Ectodermal cell (in vitro differentiated cells): ENCODE measurements at regions not wholly inside any gene's neighbourhood (a gene's known extent, or its start where the extent isn't known, plus 50 kb on each side); places are given as distances from the start of the nearest gene placed in this dataset.

Experiments used
- H3K27ac ChIP-seq: 2 replicates; pipeline ENCODE4 v1.7.0; 2013; ENCODE audit warnings: mild to moderate bottlenecking, low read depth, low read length; ENCODE audit not compliant: insufficient read depth, poor library complexity, severe bottlenecking
- H3K27me3 ChIP-seq: 2 replicates; pipeline ENCODE4 v1.7.0; 2013; ENCODE audit warnings: mild to moderate bottlenecking, low read length; ENCODE audit not compliant: insufficient read depth, control insufficient read depth, poor library complexity, severe bottlenecking
- H3K36me3 ChIP-seq: one replicate; pipeline ENCODE4 v1.7.0; 2013; ENCODE audit warnings: low read length; ENCODE audit not compliant: control insufficient read depth, insufficient read depth
- H3K4me1 ChIP-seq: one replicate; pipeline ENCODE4 v1.7.0; 2013; ENCODE audit warnings: low read length; ENCODE audit not compliant: control insufficient read depth, insufficient read depth
- H3K4me3 ChIP-seq: 2 replicates; pipeline ENCODE4 v1.7.0; 2013; ENCODE audit warnings: low read depth, low read length, control low read depth; ENCODE audit not compliant: insufficient read depth
- H3K9me3 ChIP-seq: 2 replicates; pipeline ENCODE4 v1.7.0; 2013; ENCODE audit warnings: mild to moderate bottlenecking, low read length, moderate library complexity; ENCODE audit not compliant: control insufficient read depth
- WGBS, 2 experiments: methylation state at CpG; one replicate each; pipeline ENCODE4 v1.1.7; 2013; ENCODE audit warnings: missing lambda C conversion rate in 2 of 2; 5-methylcytosine and 5-hydroxymethylcytosine counted together

DNA sequence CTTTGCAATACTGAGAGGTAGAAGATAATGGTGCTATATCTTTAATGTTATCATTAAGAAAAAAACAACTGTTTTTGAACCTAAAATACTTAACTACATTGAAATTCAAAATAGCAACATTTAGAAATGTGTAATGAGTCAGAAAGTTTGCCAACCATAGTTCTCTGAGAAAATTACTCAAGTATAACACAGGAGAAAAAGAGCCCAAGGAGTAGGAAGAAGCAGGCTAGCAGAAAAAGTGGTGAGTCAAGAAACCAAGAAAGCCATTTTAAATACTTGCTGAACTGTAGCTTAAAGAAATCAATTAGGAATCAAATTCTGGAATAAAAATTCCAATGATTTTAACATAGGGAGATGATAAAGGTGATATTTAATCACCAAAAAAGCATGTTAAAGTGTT, 181.0 kb upstream of the RSPO3 start:
- no peaks in the 10 kb centered on the region for H3K9me3 ChIP-seq
- H3K4me3 ChIP-seq: no peak overlapping the region
- H3K27me3 ChIP-seq: no peaks in the 10 kb centered on the region
- no peaks in the 10 kb centered on the region for H3K4me1 ChIP-seq
- H3K36me3 ChIP-seq: no peaks in the 10 kb centered on the region
- no peak overlapping the region for H3K27ac ChIP-seq

- Histone ChIP-seq H3K4me1 (no peaks in the 10 kb centered on the region), H3K4me3 (no peak overlapping the region), H3K36me3 (no peaks in the 10 kb centered on the region), H3K9me3 (no peaks in the 10 kb centered on the region), H3K27me3 (no peaks in the 10 kb centered on the region), H3K27ac (no peak overlapping the region)
- WGBS, 2 experiments: 100% methylated on average over 2 to 3 of the region's 3 CpGs
Measured at GRCh38 chr6:126939784-126940183, 178.7 kb upstream of the RSPO3 start.

- H3K4me3 ChIP-seq: no peak overlapping the region
- no peaks in the 10 kb centered on the region for H3K27me3 ChIP-seq
- no peaks in the 10 kb centered on the region for H3K9me3 ChIP-seq
- no peaks in the 10 kb centered on the region for H3K36me3 ChIP-seq
- no peak overlapping the region for H3K27ac ChIP-seq
- 88% methylated on average over 1 of the region's 1 CpG; no CpG with 5 or more reads in 1 of the 2 experiments for WGBS, 2 experiments
- H3K4me1 ChIP-seq: no peaks in the 10 kb centered on the region
Measured at GRCh38 chr6:126941751-126942150, 176.7 kb upstream of the RSPO3 start.

GRCh38 chr6:126944512-126944911, 174.0 kb upstream of the RSPO3 start:
- H3K27ac ChIP-seq: no peak overlapping the region
- H3K36me3 ChIP-seq: no peaks in the 10 kb centered on the region
- no peak overlapping the region for H3K4me3 ChIP-seq
- no peaks in the 10 kb centered on the region for H3K27me3 ChIP-seq
- WGBS, 2 experiments: 93 to 95% methylated on average over 4 to 5 of the region's 5 CpGs
- H3K9me3 ChIP-seq: no peaks in the 10 kb centered on the region
- no peaks in the 10 kb centered on the region for H3K4me1 ChIP-seq

DNA sequence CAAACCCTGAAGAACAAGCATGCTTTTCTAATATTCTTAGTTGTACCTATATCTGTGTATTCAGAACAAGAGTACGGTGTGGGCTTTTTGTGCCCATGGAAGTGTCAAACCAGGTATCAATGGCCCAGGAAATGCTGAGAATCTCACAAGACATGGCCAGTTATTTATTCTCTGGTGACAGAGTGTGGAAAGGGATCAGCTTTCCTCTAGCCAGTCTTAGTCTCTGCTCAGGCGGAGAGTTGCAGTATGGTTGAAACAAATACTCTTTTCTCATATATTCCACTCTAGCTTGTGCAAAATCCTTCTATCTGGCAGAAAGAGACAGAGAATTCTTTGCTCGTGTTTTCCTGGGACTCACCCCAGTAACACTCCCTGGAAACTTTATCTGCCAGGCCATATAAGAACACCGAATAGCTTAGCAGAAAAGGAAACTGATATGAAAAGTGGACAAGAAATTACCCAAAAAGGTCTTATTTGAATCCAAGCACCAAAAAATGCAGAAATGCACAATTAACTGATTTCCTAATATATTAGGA, 173.3 kb upstream of the RSPO3 start:
- H3K27me3 ChIP-seq: no peaks in the 10 kb centered on the region
- H3K9me3 ChIP-seq: no peaks in the 10 kb centered on the region
- no peak overlapping the region for H3K4me3 ChIP-seq
- no peaks in the 10 kb centered on the region for H3K36me3 ChIP-seq
- no peaks in the 10 kb centered on the region for H3K4me1 ChIP-seq
- no peak overlapping the region for H3K27ac ChIP-seq
- 93 to 95% methylated on average over 4 of the region's 4 CpGs for WGBS, 2 experiments

GRCh38 chr6:126945812-126946360, 172.6 kb upstream of the RSPO3 start:
- H3K27ac ChIP-seq: no peak overlapping the region
- H3K36me3 ChIP-seq: no peaks in the 10 kb centered on the region
- no peaks in the 10 kb centered on the region for H3K9me3 ChIP-seq
- whole genome bisulfite sequencing, 2 experiments: 94 to 97% methylated on average over 2 of the region's 2 CpGs
- H3K4me1 ChIP-seq: no peaks in the 10 kb centered on the region
- no peak overlapping the region for H3K4me3 ChIP-seq
- no peaks in the 10 kb centered on the region for H3K27me3 ChIP-seq

- no peaks in the 10 kb centered on the region for H3K27me3 ChIP-seq
- no peaks in the 10 kb centered on the region for H3K36me3 ChIP-seq
- no peaks in the 10 kb centered on the region for H3K4me1 ChIP-seq
- H3K4me3 ChIP-seq: no peak overlapping the region
- no peak overlapping the region for H3K27ac ChIP-seq
- 75 to 88% methylated on average over 3 to 4 of the region's 4 CpGs for WGBS, 2 experiments
- H3K9me3 ChIP-seq: no peaks in the 10 kb centered on the region
Measured at GRCh38 chr6:126947070-126947469, 171.4 kb upstream of the RSPO3 start.

GRCh38 chr6:126949786-126950185, 168.7 kb upstream of the RSPO3 start:
- Histone ChIP-seq H3K36me3 (no peaks in the 10 kb centered on the region), H3K4me3 (no peak overlapping the region), H3K4me1 (no peaks in the 10 kb centered on the region), H3K9me3 (no peaks in the 10 kb centered on the region), H3K27me3 (no peaks in the 10 kb centered on the region), H3K27ac (no peak overlapping the region)
- 73 to 80% methylated on average over 1 of the region's 1 CpG for WGBS, 2 experiments

DNA sequence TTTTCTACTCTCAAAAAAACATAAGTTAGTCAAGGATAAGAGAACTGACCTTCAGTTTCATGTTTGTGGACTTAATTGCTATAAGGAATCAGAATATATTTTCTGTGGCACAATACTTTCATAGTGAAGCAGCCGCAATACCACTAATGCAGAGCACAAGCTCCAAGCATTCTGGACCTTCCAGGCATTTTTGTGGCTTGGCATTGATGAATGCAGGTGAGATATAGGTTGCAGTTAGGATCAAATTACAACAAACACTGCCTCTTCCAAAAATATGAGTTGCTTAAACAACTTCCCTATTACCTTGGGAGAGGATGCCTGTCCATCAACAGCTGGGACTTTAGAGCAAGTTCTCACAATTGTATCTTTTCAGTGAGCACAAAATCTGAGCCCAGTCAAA, 162.8 kb upstream of the RSPO3 start:
- no peak overlapping the region for H3K4me3 ChIP-seq
- 100% methylated on average over 1 of the region's 1 CpG for WGBS, 2 experiments
- no peaks in the 10 kb centered on the region for H3K4me1 ChIP-seq

DNA sequence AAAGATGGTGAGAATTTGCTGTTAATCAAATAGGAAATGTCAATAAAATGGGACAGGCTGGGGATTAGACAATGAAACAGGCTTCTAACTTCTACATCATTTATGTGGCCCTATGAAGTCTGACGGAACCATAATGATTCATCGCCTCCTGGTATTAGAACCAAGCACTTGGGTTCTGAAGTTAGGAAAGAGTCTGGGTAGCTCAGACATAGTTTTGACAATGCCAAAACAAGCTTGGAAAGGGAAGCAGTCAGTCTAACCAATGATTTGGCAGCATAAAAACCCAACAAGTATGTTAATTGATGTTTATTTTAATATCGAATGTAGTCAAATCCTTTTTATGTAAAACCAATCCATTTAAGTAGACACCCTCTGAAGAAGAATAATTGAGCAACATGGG, 160.8 kb upstream of the RSPO3 start:
- Histone ChIP-seq H3K27ac (no peak overlapping the region), H3K4me1 (no peaks in the 10 kb centered on the region), H3K4me3 (no peak overlapping the region), H3K9me3 (no peaks in the 10 kb centered on the region), H3K27me3 (no peaks in the 10 kb centered on the region), H3K36me3 (no peaks in the 10 kb centered on the region)
- 94 to 100% methylated on average over 2 of the region's 3 CpGs for WGBS, 2 experiments

More for the DNA sequence above, 162.8 kb upstream of the RSPO3 start:
- Histone ChIP-seq H3K36me3 (no peaks in the 10 kb centered on the region), H3K9me3 (no peaks in the 10 kb centered on the region), H3K27ac (no peak overlapping the region), H3K27me3 (no peaks in the 10 kb centered on the region)

DNA sequence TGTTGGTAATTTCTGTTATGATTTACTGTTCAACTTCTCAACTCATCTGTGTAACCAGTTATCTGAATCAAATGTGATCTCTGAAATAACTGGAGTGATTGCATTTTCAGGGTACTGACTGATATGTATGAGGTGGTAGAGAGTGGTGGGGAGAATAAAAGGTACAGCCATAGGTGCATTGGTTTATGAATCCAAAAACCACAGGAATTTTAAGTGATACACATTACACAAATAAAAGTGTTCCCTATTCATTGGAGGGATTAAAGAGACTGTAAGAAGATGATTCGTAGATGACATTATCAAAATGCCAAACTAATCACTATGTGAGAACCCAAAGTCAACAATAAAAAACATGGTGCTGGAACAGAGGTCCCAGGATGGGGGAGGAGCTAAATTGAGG, 158.7 kb upstream of the RSPO3 start:
- Histone ChIP-seq H3K9me3 (no peaks in the 10 kb centered on the region), H3K27ac (peak overlapping the region; percentile 31), H3K4me3 (no peak overlapping the region), H3K4me1 (no peaks in the 10 kb centered on the region), H3K27me3 (no peaks in the 10 kb centered on the region), H3K36me3 (no peaks in the 10 kb centered on the region)
- WGBS, 2 experiments: no CpG with 5 or more reads among the region's 1 CpG
